MCF 10A (cell line): ENCODE measurements at regions not wholly inside any gene's neighbourhood (a gene's known extent, or its start where the extent isn't known, plus 50 kb on each side); places are given as distances from the start of the nearest gene placed in this dataset.

Experiments used
- BruUV-seq: library from RNA; stranded (reverse); fragments of 400-500 nt; replicated peaks from 2 replicates; lab custom pipeline; 2021; lab: Mats Ljungman, UMichigan
- CTCF ChIA-PET: fragments of 300-600 bp; sonication (Branson Sonifier 250); formaldehyde crosslinking; extraction: SDS; loops from one replicate; lab custom pipeline; 2021; ENCODE audit warnings: antibody characterized with exemption, inconsistent platforms; lab: Yijun Ruan, JAX
- POLR2A ChIA-PET: fragments of 300-600, 350-650 bp; sonication (Branson Sonifier 250); formaldehyde crosslinking; extraction: SDS; loops from one replicate; lab custom pipeline; 2020; ENCODE audit warnings: antibody characterized with exemption, inconsistent platforms; lab: Yijun Ruan, JAX
- DNase-seq: peaks from one replicate; pipeline ENCODE4 v3.0.0-alpha.2; 2018; ENCODE audit not compliant: unreplicated experiment
- H3K27ac Mint-ChIP-seq: one replicate; pipeline ENCODE4 v1.8.0; 2022; ENCODE audit warnings: mild to moderate bottlenecking, low read depth, mixed read lengths; ENCODE audit not compliant: unreplicated experiment
- H3K27me3 Mint-ChIP-seq: one replicate; pipeline ENCODE4 v1.8.0; 2022; ENCODE audit warnings: mixed read lengths; ENCODE audit not compliant: insufficient read depth, unreplicated experiment
- H3K36me3 Mint-ChIP-seq: one replicate; pipeline ENCODE4 v1.8.0; 2022; ENCODE audit warnings: mild to moderate bottlenecking, moderate library complexity, mixed read lengths; ENCODE audit not compliant: insufficient read depth, unreplicated experiment
- H3K4me1 Mint-ChIP-seq: one replicate; pipeline ENCODE4 v1.8.0; 2022; ENCODE audit warnings: mixed read lengths; ENCODE audit not compliant: insufficient read depth, unreplicated experiment
- H3K4me3 Mint-ChIP-seq: one replicate; pipeline ENCODE4 v1.8.0; 2022; ENCODE audit warnings: mild to moderate bottlenecking, moderate library complexity, mixed read lengths; ENCODE audit not compliant: unreplicated experiment
- H3K9me3 Mint-ChIP-seq: one replicate; pipeline ENCODE4 v1.8.0; 2022; ENCODE audit warnings: mixed read lengths; ENCODE audit not compliant: unreplicated experiment
- CTCF ChIP-seq: fragments of 200-600 bp; IDR thresholded peaks from one replicate; pipeline ENCODE4 v1.8.0; 2022; ENCODE audit warnings: antibody characterized with exemption, mild to moderate bottlenecking; ENCODE audit not compliant: unreplicated experiment
- intact Hi-C: fragments of 100-400 bp; cut with micrococcal nuclease; formaldehyde crosslinking; loops from 2 replicates; pipeline ENCODE4 v1.14.1; 2022

GRCh38 chr10:83248106-83248631, 891.1 kb upstream of the GHITM start:
- H3K4me1 Mint-ChIP-seq = no peaks in the 10 kb centered on the region
- DNase-seq = no peak
- ChIA-PET POLR2A (no interaction called here), CTCF (interaction anchor here (0.6 to 0.7 kb wide), 3 partner anchors 31 to 360 kb away, joined by 3 read pairs; no protein-coding TSS in a partner anchor)
- no peak for TF ChIP-seq CTCF
- no TSS peak for BruUV-seq
- intact Hi-C loops = no loop called here
- H3K27me3 Mint-ChIP-seq = no peaks in the 10 kb centered on the region
- no peaks in the 10 kb centered on the region for H3K36me3 Mint-ChIP-seq
- peaks cover 6% of the 10 kb centered on the region for H3K9me3 Mint-ChIP-seq
- no peak overlapping the region for H3K4me3 Mint-ChIP-seq
- H3K27ac Mint-ChIP-seq = no peak overlapping the region

- no peak overlapping the region for H3K4me3 Mint-ChIP-seq
- H3K27ac Mint-ChIP-seq = no peak overlapping the region
- BruUV-seq = no TSS peak
Measured at GRCh38 chr10:83250396-83250795, 888.9 kb upstream of the GHITM start.

GRCh38 chr10:83252169-83252568, 887.1 kb upstream of the GHITM start:
- Mint-ChIP-seq H3K4me1 (no peaks in the 10 kb centered on the region), H3K27ac (no peak overlapping the region), H3K36me3 (no peaks in the 10 kb centered on the region), H3K27me3 (no peaks in the 10 kb centered on the region), H3K4me3 (no peak overlapping the region), H3K9me3 (peaks cover 11% of the 10 kb centered on the region)
- ChIA-PET POLR2A (no interaction called here), CTCF (no interaction called here)
- no peak for TF ChIP-seq CTCF
- intact Hi-C loops = no loop called here
- BruUV-seq = no TSS peak
- no peak for DNase-seq

More at GRCh38 chr10:83250396-83250795, 888.9 kb upstream of the GHITM start:
- TF ChIP-seq CTCF = no peak
- H3K4me1 Mint-ChIP-seq = no peaks in the 10 kb centered on the region
- DNase-seq = no peak
- H3K9me3 Mint-ChIP-seq = peaks cover 11% of the 10 kb centered on the region
- H3K27me3 Mint-ChIP-seq = no peaks in the 10 kb centered on the region
- ChIA-PET POLR2A (no interaction called here), CTCF (interaction anchor here (0.6 to 0.7 kb wide), 3 partner anchors 18 to 623 kb away, joined by 3 read pairs; no protein-coding TSS in a partner anchor)
- H3K36me3 Mint-ChIP-seq = no peaks in the 10 kb centered on the region
- intact Hi-C loops = no loop called here

- BruUV-seq = no TSS peak
Measured at GRCh38 chr10:83252596-83252995, 886.7 kb upstream of the GHITM start.

More at GRCh38 chr10:83252596-83252995, 886.7 kb upstream of the GHITM start:
- H3K9me3 Mint-ChIP-seq = peaks cover 11% of the 10 kb centered on the region
- H3K27ac Mint-ChIP-seq = no peak overlapping the region
- H3K36me3 Mint-ChIP-seq = no peaks in the 10 kb centered on the region
- no peak overlapping the region for H3K4me3 Mint-ChIP-seq
- intact Hi-C loops = no loop called here
- no peaks in the 10 kb centered on the region for H3K4me1 Mint-ChIP-seq
- H3K27me3 Mint-ChIP-seq = no peaks in the 10 kb centered on the region
- TF ChIP-seq CTCF = no peak
- POLR2A ChIA-PET = no interaction called here
- CTCF ChIA-PET = no interaction called here
- DNase-seq = no peak
